Left renal cortex interstitium (tissue), 4 donors: ENCODE measurements at regions not wholly inside any gene's neighbourhood (a gene's known extent, or its start where the extent isn't known, plus 50 kb on each side); places are given as distances from the start of the nearest gene placed in this dataset.

Experiments
- DNase-seq, 4 donors: peaks; one replicate each; pipeline ENCODE4 v3.0.0-alpha.2; 2013; ENCODE audit warnings: low read depth in 4 of 4, low spot score in 2 of 4, missing footprints in 1 of 4

- peak; percentile 37 to 59 (median 52) for DNase-seq
These were observed 424.0 kb upstream of the CDH7 start for GRCh38 chr18:65326805-65327204.

- DNase-seq: no peak
These were observed 427.9 kb upstream of the CDH7 start for GRCh38 chr18:65322895-65323294.

- no peak for DNase-seq
These were observed 452.4 kb upstream of the CDH7 start for GRCh38 chr18:65298422-65298821.

- no peak for DNase-seq
These were observed 461.9 kb upstream of the CDH7 start for GRCh38 chr18:65288908-65289307.

GRCh38 chr18:65287652-65288051 lies 463.2 kb upstream of the CDH7 start:
- peak in 1 of 4 donors; percentile 23 for DNase-seq

- no peak for DNase-seq
These were observed 468.7 kb upstream of the CDH7 start for GRCh38 chr18:65282096-65282495.

- DNase-seq: no peak
These were observed 471.0 kb upstream of the CDH7 start for GRCh38 chr18:65279668-65280305.

- no peak for DNase-seq
These were observed 471.7 kb upstream of the CDH7 start for GRCh38 chr18:65278939-65279667.

- DNase-seq: no peak
These were observed 481.4 kb upstream of the CDH7 start for GRCh38 chr18:65269375-65269774.

- DNase-seq: no peak
These were observed 485.1 kb upstream of the CDH7 start for GRCh38 chr18:65265761-65266160.

- DNase-seq: no peak
These were observed 490.8 kb upstream of the CDH7 start for GRCh38 chr18:65260030-65260429.

- no peak for DNase-seq
These were observed 491.4 kb upstream of the CDH7 start for GRCh38 chr18:65259403-65259802.

- no peak for DNase-seq
These were observed 493.7 kb upstream of the CDH7 start for GRCh38 chr18:65257149-65257548.

GRCh38 chr18:65255417-65255816 lies 495.4 kb upstream of the CDH7 start:
- no peak for DNase-seq

- DNase-seq: no peak
These were observed 511.0 kb upstream of the CDH7 start for GRCh38 chr18:65239787-65240186.

GRCh38 chr18:65235966-65236624 lies 514.7 kb upstream of the CDH7 start:
- no peak for DNase-seq

GRCh38 chr18:65230311-65230710 lies 520.5 kb upstream of the CDH7 start:
- DNase-seq: peak in 1 of 4 donors; percentile 32

- DNase-seq: no peak
These were observed 522.8 kb upstream of the CDH7 start for GRCh38 chr18:65227970-65228369.

- no peak for DNase-seq
These were observed 529.1 kb upstream of the CDH7 start for GRCh38 chr18:65221736-65222135.

- DNase-seq: no peak
These were observed 529.7 kb upstream of the CDH7 start for GRCh38 chr18:65221115-65221514.

GRCh38 chr18:65215865-65216466 lies 534.8 kb upstream of the CDH7 start:
- DNase-seq: no peak
